RWPE1 (cell line): ENCODE measurements at regions not wholly inside any gene's neighbourhood (a gene's known extent, or its start where the extent isn't known, plus 50 kb on each side); places are given as distances from the start of the nearest gene placed in this dataset.

Experiments
- CTCF ChIA-PET: fragments of 350-600 bp; sonication (Branson Sonifier 250); formaldehyde crosslinking; extraction: SDS; loops from one replicate; lab custom pipeline; 2021; lab: Yijun Ruan, JAX
- POLR2A ChIA-PET: fragments of 400-600 bp; formaldehyde crosslinking; extraction: SDS; loops from one replicate; lab custom pipeline; 2020; ENCODE audit warnings: antibody characterized with exemption; ENCODE audit not compliant: low non-redundant PET; lab: Yijun Ruan, JAX
- DNase-seq: peaks from one replicate; pipeline ENCODE4 v3.0.0; 2012; ENCODE audit warnings: low spot score
- H3K27ac ChIP-seq: fragments of 450-650 bp; 2 replicates; pipeline ENCODE4 v1.5.1; 2017
- TF ChIP-seq, protein P1 (sequence below): fragments of 450-650 bp; conservative IDR thresholded peaks from 2 replicates; pipeline ENCODE4 v1.5.1; 2017; ENCODE audit warnings: low read depth, mild to moderate bottlenecking

GRCh38 chr7:98565103-98565502 lies 52.0 kb upstream of the NPTX2 start:
- TF ChIP-seq, protein P1, sequence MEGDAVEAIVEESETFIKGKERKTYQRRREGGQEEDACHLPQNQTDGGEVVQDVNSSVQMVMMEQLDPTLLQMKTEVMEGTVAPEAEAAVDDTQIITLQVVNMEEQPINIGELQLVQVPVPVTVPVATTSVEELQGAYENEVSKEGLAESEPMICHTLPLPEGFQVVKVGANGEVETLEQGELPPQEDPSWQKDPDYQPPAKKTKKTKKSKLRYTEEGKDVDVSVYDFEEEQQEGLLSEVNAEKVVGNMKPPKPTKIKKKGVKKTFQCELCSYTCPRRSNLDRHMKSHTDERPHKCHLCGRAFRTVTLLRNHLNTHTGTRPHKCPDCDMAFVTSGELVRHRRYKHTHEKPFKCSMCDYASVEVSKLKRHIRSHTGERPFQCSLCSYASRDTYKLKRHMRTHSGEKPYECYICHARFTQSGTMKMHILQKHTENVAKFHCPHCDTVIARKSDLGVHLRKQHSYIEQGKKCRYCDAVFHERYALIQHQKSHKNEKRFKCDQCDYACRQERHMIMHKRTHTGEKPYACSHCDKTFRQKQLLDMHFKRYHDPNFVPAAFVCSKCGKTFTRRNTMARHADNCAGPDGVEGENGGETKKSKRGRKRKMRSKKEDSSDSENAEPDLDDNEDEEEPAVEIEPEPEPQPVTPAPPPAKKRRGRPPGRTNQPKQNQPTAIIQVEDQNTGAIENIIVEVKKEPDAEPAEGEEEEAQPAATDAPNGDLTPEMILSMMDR: no peak
- CTCF ChIA-PET: no interaction called here
- DNase-seq: no peak
- H3K27ac ChIP-seq: peak overlapping the region; percentile 41; the same call in 1 of the 2 replicates
- POLR2A ChIA-PET: no interaction called here

- H3K27ac ChIP-seq: peak overlapping the region; percentile 15; the same call in 1 of the 2 replicates
- ChIA-PET CTCF (no interaction called here), POLR2A (no interaction called here)
- TF ChIP-seq, protein P1: no peak
- DNase-seq: no peak
These were observed 54.1 kb upstream of the NPTX2 start for GRCh38 chr7:98562871-98563495.

GRCh38 chr7:98562381-98562823 lies 54.7 kb upstream of the NPTX2 start:
- CTCF ChIA-PET: interaction anchor here (0.5 kb wide), 1 partner anchor 48 kb away, joined by 3 read pairs; no protein-coding TSS in a partner anchor
- POLR2A ChIA-PET: no interaction called here
- DNase-seq: no peak
- H3K27ac ChIP-seq: peak overlapping the region; percentile 15; the same call in 1 of the 2 replicates
- TF ChIP-seq, protein P1: no peak

DNA sequence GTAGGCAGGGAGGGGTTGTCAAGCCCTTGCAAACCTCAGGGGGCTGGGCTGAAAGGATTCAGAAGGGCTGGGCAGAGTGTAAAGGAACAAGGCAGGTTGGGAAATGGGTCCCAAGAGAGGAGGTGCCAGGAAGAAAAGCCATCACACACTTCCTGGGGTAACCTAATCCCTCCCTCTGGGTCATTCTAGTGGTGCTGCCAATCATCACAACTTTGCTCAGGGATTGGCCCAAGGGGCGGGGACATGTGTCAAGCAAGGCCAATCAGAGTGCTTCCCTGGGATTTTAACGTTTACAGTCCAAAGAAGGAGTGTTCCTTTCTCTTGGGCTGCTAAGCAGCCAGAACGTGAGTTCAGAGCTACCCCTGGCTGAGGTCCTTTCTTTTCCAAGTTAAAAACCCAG lies 57.1 kb upstream of the NPTX2 start:
- peak overlapping the region; percentile 21; the same call in 1 of the 2 replicates for H3K27ac ChIP-seq
- TF ChIP-seq, protein P1: no peak
- POLR2A ChIA-PET: no interaction called here
- DNase-seq: peak; percentile 66
- CTCF ChIA-PET: interaction anchor here (0.5 kb wide), 1 partner anchor 75 kb away, joined by 3 read pairs; no protein-coding TSS in a partner anchor

- POLR2A ChIA-PET: no interaction called here
- CTCF ChIA-PET: interaction anchor here (0.6 kb wide), 1 partner anchor 296 kb away, joined by 3 read pairs; no protein-coding TSS in a partner anchor
- H3K27ac ChIP-seq: no peak overlapping the region
- TF ChIP-seq, protein P1: no peak
- DNase-seq: no peak
These were observed 57.9 kb upstream of the NPTX2 start for GRCh38 chr7:98559219-98559618.

GRCh38 chr7:98557538-98558031 lies 59.5 kb upstream of the NPTX2 start:
- H3K27ac ChIP-seq: peak overlapping the region; percentile 62
- ChIA-PET POLR2A (no interaction called here), CTCF (no interaction called here)
- peak; percentile 26 for DNase-seq
- TF ChIP-seq, protein P1: no peak
